HG03159 (cell line): ENCODE measurements at regions not wholly inside any gene's neighbourhood (a gene's known extent, or its start where the extent isn't known, plus 50 kb on each side); places are given as distances from the start of the nearest gene placed in this dataset.
A peak's percentile ranks its signal among the peaks of the same experiment; 100 is the strongest.

Source experiments
- ATAC-seq: cut with Tn5 transposase; IDR thresholded peaks from one replicate; pipeline ENCODE4 v1.9.1; 2021; ENCODE audit warnings: mild to moderate bottlenecking, moderate library complexity; ENCODE audit not compliant: unreplicated experiment

DNA sequence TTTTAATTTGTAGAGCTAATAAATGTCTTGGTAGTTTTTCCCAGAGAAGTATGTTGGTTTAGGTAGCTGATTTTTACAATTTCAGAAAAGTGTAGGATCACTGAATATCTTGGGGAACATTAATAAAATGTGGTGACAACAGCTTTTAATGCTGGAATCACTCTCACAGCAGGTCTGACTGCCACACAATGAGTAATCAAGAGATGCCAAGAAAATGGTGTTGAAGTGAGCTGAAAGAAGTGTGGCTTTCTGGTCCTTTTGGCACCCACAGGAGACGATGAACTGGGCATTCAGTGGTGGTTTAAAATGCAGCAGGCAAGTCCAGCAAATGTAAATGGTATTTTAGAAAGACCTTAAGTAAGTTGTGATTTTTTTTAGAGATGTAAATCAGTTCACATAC, 175.8 kb downstream of the CBLN2 start:
- ATAC-seq = no peak

- no peak for ATAC-seq
These were observed 183.5 kb downstream of the CBLN2 start for GRCh38 chr18:72360634-72361033.

GRCh38 chr18:72342933-72343332, 201.2 kb downstream of the CBLN2 start:
- ATAC-seq = no peak

GRCh38 chr18:72339976-72340375, 204.2 kb downstream of the CBLN2 start:
- no peak for ATAC-seq

- ATAC-seq = no peak
These were observed 207.4 kb downstream of the CBLN2 start for GRCh38 chr18:72336786-72337185.

GRCh38 chr18:72329533-72329932, 214.6 kb downstream of the CBLN2 start:
- no peak for ATAC-seq

DNA sequence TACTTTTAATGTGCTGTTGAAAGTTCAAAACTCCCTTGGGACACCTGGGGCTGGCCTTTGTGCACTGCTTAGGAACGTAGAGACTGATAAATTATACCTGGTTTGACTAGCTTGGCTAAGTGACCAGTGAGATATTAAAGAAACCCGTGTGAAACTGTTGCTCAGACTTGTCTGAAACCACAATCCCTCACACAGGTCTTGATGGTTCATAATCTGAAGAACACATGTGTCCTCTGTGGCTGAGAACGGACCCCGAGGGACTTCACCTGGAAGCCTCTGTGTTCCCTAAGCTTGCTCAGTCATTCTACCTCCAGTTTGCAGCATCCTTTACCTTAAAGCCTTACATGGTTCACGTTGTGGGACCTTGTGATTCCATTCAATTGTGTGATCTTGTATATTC, 218.8 kb downstream of the CBLN2 start:
- ATAC-seq = peak; percentile 42

- no peak for ATAC-seq
These were observed 219.5 kb downstream of the CBLN2 start for GRCh38 chr18:72324677-72325076.

- no peak for ATAC-seq
These were observed 227.6 kb downstream of the CBLN2 start for GRCh38 chr18:72316497-72316896.

GRCh38 chr18:72283148-72283925, 260.8 kb downstream of the CBLN2 start:
- no peak for ATAC-seq

GRCh38 chr18:72273025-72273424, 271.1 kb downstream of the CBLN2 start:
- no peak for ATAC-seq

- ATAC-seq = no peak
These were observed 282.6 kb downstream of the CBLN2 start for GRCh38 chr18:72261590-72261989.

DNA sequence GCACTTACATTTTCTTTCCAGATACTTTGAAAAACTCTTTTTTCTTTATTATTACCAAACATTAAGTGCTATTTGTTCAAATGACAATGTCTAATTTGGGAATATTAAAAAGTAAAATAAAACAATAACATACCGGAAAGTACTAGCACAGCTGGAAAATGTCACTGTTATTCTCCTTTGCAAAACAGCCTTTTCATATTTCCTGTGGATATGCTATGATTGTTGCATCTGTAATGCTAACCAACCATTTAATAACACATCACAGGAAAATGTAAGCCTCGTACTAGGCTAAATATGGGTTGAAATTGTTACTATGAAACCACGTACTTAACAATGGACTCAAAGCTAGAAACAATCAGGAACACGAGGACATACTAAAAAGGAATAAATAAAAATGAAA, 298.1 kb downstream of the CBLN2 start:
- no peak for ATAC-seq

DNA sequence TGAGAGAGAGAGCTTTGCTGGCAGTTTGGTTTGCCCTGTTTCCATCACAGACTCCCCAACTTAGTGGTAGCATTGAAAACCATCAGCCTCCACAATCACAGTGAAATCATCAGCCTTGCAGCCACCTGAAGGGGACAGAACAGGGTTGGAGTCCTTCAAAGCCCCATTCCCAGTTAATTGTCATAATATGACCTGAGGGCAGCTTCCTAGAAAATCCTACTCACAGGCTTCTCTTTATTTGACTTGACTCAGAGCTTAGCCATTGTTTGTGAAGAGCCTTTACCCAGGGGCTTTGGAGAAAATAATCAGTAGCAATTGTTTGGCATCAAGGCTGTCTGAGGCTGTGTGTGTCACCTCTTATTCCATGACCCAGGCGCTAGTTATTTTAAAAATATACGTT, 308.7 kb downstream of the CBLN2 start:
- ATAC-seq = no peak

DNA sequence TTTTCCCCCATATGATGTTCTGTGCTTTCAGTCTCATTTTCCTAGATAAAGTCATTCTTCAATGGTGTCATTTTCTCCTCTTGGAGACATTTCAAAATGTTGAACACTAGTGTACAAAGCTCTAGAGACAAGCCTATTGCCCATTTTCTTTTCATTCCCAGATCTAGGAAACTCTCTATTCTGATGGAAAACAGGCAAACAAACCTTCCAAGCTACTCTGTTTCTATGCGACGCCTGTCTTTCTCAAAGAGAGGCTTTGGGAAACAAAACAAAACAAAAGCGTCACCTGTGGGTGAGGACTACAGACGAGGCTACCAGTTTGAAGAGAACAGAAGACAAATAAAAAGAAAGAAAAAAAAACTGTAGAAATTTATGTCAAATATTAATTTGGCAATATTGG, 311.0 kb downstream of the CBLN2 start:
- no peak for ATAC-seq

DNA sequence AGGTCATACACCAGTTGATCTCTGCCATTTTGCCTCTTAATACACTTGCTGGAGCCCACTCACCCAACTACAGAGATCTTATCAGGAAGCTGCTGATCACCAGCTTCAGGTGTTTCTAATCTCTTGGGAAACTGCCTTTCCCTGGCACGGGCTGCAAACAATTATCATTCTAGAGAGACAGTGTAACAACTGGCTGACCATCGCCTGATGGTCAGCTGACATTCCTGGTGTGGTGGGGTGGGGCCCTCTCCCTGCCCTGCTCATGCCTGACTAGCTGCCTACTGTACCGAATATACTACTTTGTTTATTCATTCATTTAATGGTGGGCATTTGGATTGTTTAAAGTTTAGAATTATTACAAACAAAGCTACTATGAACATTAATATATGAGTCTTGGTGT, 311.5 kb downstream of the CBLN2 start:
- ATAC-seq = no peak

DNA sequence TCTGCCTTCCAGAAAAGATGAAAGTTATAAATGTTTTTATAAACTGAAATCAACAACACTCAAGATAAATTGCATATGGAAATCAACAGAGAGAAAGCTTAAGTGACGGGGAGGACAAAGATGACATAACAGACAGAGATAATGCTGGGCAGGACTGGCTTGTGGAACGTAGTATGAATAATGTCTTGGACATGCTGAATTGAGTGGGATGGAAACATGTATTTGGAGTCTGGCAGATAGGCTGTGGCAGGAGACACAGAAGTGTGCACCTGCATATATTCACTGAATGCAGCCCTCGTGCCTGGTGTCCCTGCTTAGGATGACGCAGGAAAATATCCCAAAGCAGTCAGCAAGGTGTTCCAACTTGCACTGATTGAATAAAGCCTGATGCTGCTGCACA, 318.2 kb downstream of the CBLN2 start:
- no peak for ATAC-seq

DNA sequence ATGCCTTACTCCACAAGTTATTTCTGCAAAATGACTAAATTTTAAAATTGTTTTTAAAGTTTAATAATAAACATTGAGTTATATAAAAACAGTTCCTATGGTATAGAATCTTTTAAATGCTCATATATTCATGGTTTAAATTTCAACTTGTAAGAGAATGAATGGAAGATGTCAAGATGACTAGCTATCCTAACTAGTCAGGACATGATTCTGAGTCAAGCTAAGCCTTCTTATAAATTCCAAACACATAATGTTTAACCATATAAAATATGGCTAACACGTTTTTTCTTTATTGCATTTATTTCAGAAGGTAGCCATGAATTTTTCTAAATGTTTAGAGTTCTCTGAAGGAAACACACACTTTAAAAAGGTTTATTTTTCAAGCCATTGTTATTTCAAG, 320.4 kb downstream of the CBLN2 start:
- no peak for ATAC-seq

- ATAC-seq = no peak
These were observed 335.0 kb downstream of the CBLN2 start for GRCh38 chr18:72208920-72209676.

- no peak for ATAC-seq
These were observed 336.9 kb downstream of the CBLN2 start for GRCh38 chr18:72207280-72207679.

DNA sequence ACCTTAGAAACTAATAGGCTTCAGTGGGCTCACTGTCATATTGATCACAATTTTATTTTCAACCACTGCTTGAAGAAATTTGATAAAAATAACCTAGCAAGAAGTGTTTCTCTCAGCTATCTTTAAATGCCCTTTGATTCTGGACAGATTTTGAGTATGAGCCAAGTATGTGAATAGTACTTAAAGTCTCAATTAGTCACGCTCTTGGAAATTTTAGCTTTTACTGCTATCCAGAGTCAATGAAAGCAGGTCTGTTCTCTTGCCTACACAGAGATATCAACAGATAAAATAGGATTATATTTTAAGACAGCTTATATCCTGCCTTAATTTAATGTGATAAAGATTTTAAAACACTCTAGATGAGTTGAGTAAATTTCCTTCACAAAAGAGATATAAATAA, 337.3 kb downstream of the CBLN2 start:
- ATAC-seq = no peak

GRCh38 chr18:72201032-72201431, 343.1 kb downstream of the CBLN2 start:
- ATAC-seq = no peak
